HCT116 (cell line): ENCODE measurements at regions not wholly inside any gene's neighbourhood (a gene's known extent, or its start where the extent isn't known, plus 50 kb on each side); places are given as distances from the start of the nearest gene placed in this dataset.

Source experiments
- ATAC-seq: fragments of 200-7000 bp; cut with Tn5 transposase; 2 replicates; pipeline ENCODE4 v1.9.1; 2020; ENCODE audit warnings: mild to moderate bottlenecking, moderate library complexity
- BruUV-seq: library from RNA; stranded (reverse); fragments of 400-500 nt; replicated peaks from 2 replicates; lab custom pipeline; 2021; lab: Mats Ljungman, UMichigan
- CTCF ChIA-PET: fragments of 300-600 bp; sonication (Branson Sonifier 250); formaldehyde crosslinking; loops from one replicate; lab custom pipeline; 2021; ENCODE audit warnings: antibody characterized with exemption; lab: Charles Lee
- POLR2A ChIA-PET: fragments of 300-600, 350-600 bp; sonication (Branson Sonifier 250); formaldehyde crosslinking; loops from one replicate; lab custom pipeline; 2021; ENCODE audit warnings: antibody characterized with exemption; lab: Charles Lee
- RAD21 ChIA-PET, 2 experiments: fragments of 300-600 bp; sonication (Branson Sonifier 250); formaldehyde crosslinking; loops; one replicate each; lab custom pipeline; 2023; ENCODE audit warnings: low total read pairs in 2 of 2; ENCODE audit not compliant: uncharacterized antibody in 2 of 2, unreplicated experiment in 2 of 2, low non-redundant PET in 1 of 2; lab: Charles Lee
- DNase-seq: peaks from one replicate; pipeline ENCODE4 v3.0.0-alpha.2; 2010; ENCODE audit warnings: low read depth, low spot score
- H2AFZ ChIP-seq: fragments of 200-600 bp; shearing (Covaris generic), sonication (generic); 2 replicates; pipeline ENCODE4 v1.6.1; 2017; ENCODE audit warnings: low read depth, mixed run types, mixed read lengths, antibody characterized with exemption, low read length; ENCODE audit not compliant: poor library complexity, severe bottlenecking
- H3K27ac ChIP-seq: 2 replicates; pipeline ENCODE4 v1.5.1; 2012; ENCODE audit warnings: low read depth, low read length
- H3K27me3 ChIP-seq: fragments of 200-600 bp; sonication (generic); 2 replicates; pipeline ENCODE4 v1.6.1; 2016; ENCODE audit warnings: mixed run types, low read length, mixed read lengths; ENCODE audit not compliant: insufficient read depth
- H3K36me3 ChIP-seq, 2 experiments: fragments of 200-500 bp in 1 of 2; fragments of 200-600 bp in 1 of 2; sonication (Bioruptor generic) in 1 of 2; sonication (generic) in 1 of 2; 2 replicates each; pipeline versions ENCODE4 v1.5.1 to v1.6.1; 2014 to 2016; ENCODE audit warnings: low read length in 2 of 2, inconsistent platforms in 1 of 2, mixed read lengths in 1 of 2, mixed run types in 1 of 2; ENCODE audit not compliant: insufficient read depth in 2 of 2, control insufficient read depth in 1 of 2
- H3K4me1 ChIP-seq, 2 experiments: fragments of 200-600 bp in 1 of 2; sonication (generic) in 1 of 2; 2 replicates each; pipeline versions ENCODE4 v1.5.1 to v1.6.1; 2012 to 2017; ENCODE audit warnings: low read length in 2 of 2, inconsistent platforms in 1 of 2, mild to moderate bottlenecking in 1 of 2, mixed read lengths in 1 of 2, mixed run types in 1 of 2, moderate library complexity in 1 of 2; ENCODE audit not compliant: insufficient read depth in 2 of 2, control insufficient read depth in 1 of 2
- H3K4me2 ChIP-seq: fragments of 200-600 bp; sonication (generic); 2 replicates; pipeline ENCODE4 v1.6.1; 2017; ENCODE audit warnings: mixed run types, low read length, mixed read lengths
- H3K4me3 ChIP-seq, 2 experiments: fragments of 200-600 bp in 1 of 2; sonication (generic) in 1 of 2; replicated peaks in 1 of 2; 2 replicates each; pipeline ENCODE4 v1.5.1; 2011 to 2016; ENCODE audit warnings: low read length in 2 of 2, control low read depth in 1 of 2, low read depth in 1 of 2, mild to moderate bottlenecking in 1 of 2, mixed read lengths in 1 of 2, mixed run types in 1 of 2
- H3K79me2 ChIP-seq: fragments of 200-600 bp; sonication (generic); 2 replicates; pipeline ENCODE4 v1.6.1; 2017; ENCODE audit warnings: mild to moderate bottlenecking, mixed run types, low read length, moderate library complexity, mixed read lengths; ENCODE audit not compliant: insufficient read depth
- H3K9ac ChIP-seq: fragments of 200-600 bp; sonication (generic); 2 replicates; pipeline ENCODE4 v1.6.1; 2016; ENCODE audit warnings: low read length, mixed read lengths
- H3K9me2 ChIP-seq: fragments of 200-600 bp; sonication (generic), shearing (Covaris generic); 2 replicates; pipeline ENCODE4 v1.6.1; 2017; ENCODE audit warnings: mixed run types, mild to moderate bottlenecking, moderate library complexity; ENCODE audit not compliant: insufficient read depth
- H3K9me3 ChIP-seq, 2 experiments: fragments of 200-500 bp in 1 of 2; fragments of 200-600 bp in 1 of 2; sonication (Bioruptor generic) in 1 of 2; sonication (generic) in 1 of 2; 2 replicates each; pipeline ENCODE4 v1.6.1; 2014 to 2017; ENCODE audit warnings: low read length in 2 of 2, mixed read lengths in 2 of 2, inconsistent platforms in 1 of 2, low read depth in 1 of 2, mild to moderate bottlenecking in 1 of 2, mixed run types in 1 of 2, moderate library complexity in 1 of 2; ENCODE audit not compliant: control insufficient read depth in 1 of 2, insufficient read depth in 1 of 2
- H4K20me1 ChIP-seq: fragments of 200-600 bp; sonication (generic), shearing (Covaris generic); 2 replicates; pipeline ENCODE4 v1.6.1; 2017; ENCODE audit warnings: mixed run types, mild to moderate bottlenecking, moderate library complexity; ENCODE audit not compliant: insufficient read depth
- CBX3 ChIP-seq: IDR thresholded peaks from 2 replicates; pipeline ENCODE4 v1.6.1; 2012; ENCODE audit warnings: low read depth
- ELF1 ChIP-seq: IDR thresholded peaks from 2 replicates; pipeline ENCODE4 v1.6.1; 2012; ENCODE audit warnings: low read depth, borderline replicate concordance
- EZH2 ChIP-seq: fragments of 200-600 bp; sonication (generic); IDR thresholded peaks from 2 replicates; pipeline ENCODE4 v1.6.1; 2017; ENCODE audit warnings: antibody characterized with exemption, mixed run types
- FOSL1 ChIP-seq: IDR thresholded peaks from 2 replicates; pipeline ENCODE4 v1.6.1; 2012; ENCODE audit warnings: low read depth
- JUND ChIP-seq: IDR thresholded peaks from 2 replicates; pipeline ENCODE4 v1.6.1; 2012
- POLR2A ChIP-seq: IDR thresholded peaks from 2 replicates; pipeline ENCODE4 v1.7.0; 2011; ENCODE audit warnings: borderline replicate concordance; ENCODE audit not compliant: insufficient read depth, insufficient read length; ENCODE audit errors: extremely low read depth
- POLR2AphosphoS5 ChIP-seq: IDR thresholded peaks from 2 replicates; pipeline ENCODE4 v1.6.1; 2011; ENCODE audit warnings: mild to moderate bottlenecking, low read depth, low read length, moderate library complexity
- SIN3A ChIP-seq: IDR thresholded peaks from 2 replicates; pipeline ENCODE4 v1.6.1; 2012; ENCODE audit warnings: low read depth
- SP1 ChIP-seq: IDR thresholded peaks from 2 replicates; pipeline ENCODE4 v1.6.1; 2012; ENCODE audit warnings: low read depth
- SRF ChIP-seq: IDR thresholded peaks from 2 replicates; pipeline ENCODE4 v1.6.1; 2012; ENCODE audit warnings: low read depth
- TCF7L2 ChIP-seq: IDR thresholded peaks from 2 replicates; pipeline ENCODE4 v1.7.0; 2011; ENCODE audit warnings: borderline replicate concordance, inconsistent platforms; ENCODE audit not compliant: insufficient read depth, insufficient read length; ENCODE audit errors: extremely low read depth
- YY1 ChIP-seq: IDR thresholded peaks from 2 replicates; pipeline ENCODE4 v1.6.1; 2011; ENCODE audit warnings: low read length, low read depth, moderate library complexity, mild to moderate bottlenecking; ENCODE audit not compliant: insufficient replicate concordance; ENCODE audit errors: extremely low read depth
- ZNF274 ChIP-seq: fragments of 200-500 bp; sonication (Bioruptor generic); IDR thresholded peaks from 2 replicates; pipeline ENCODE4 v1.6.1; 2014; ENCODE audit warnings: mild to moderate bottlenecking, low read depth, low read length, inconsistent platforms
- intact Hi-C: fragments of 100-400 bp; cut with micrococcal nuclease; formaldehyde crosslinking; loops from 2 replicates; pipeline ENCODE4 v1.10.0; 2022
- TF ChIP-seq, protein P1 (sequence below): IDR thresholded peaks from 2 replicates; pipeline ENCODE4 v1.6.1; 2012
- TF ChIP-seq, protein P2 (sequence below): IDR thresholded peaks from 2 replicates; pipeline ENCODE4 v1.6.1; 2012
- TF ChIP-seq, protein P3 (sequence below), 3 experiments: fragments of 200-600 bp in 1 of 3; sonication (generic) in 1 of 3; IDR thresholded peaks in 2 of 3; conservative IDR thresholded peaks in 1 of 3; 2 replicates each; pipeline ENCODE4 v1.5.1; 2012 to 2017; ENCODE audit warnings: low read depth in 2 of 3, low read length in 2 of 3, antibody characterized with exemption in 1 of 3, borderline replicate concordance in 1 of 3, control low read depth in 1 of 3, mild to moderate bottlenecking in 1 of 3, mixed read lengths in 1 of 3, mixed run types in 1 of 3, moderate library complexity in 1 of 3; ENCODE audit not compliant: insufficient read depth in 1 of 3
- TF ChIP-seq, protein P4 (sequence below): IDR thresholded peaks from 2 replicates; pipeline ENCODE4 v1.6.1; 2012; ENCODE audit warnings: low read depth
- TF ChIP-seq, protein P5 (sequence below): IDR thresholded peaks from 2 replicates; pipeline ENCODE4 v1.6.1; 2011; ENCODE audit warnings: mild to moderate bottlenecking, low read length, moderate library complexity; ENCODE audit not compliant: insufficient replicate concordance; ENCODE audit errors: extremely low read depth

DNA sequence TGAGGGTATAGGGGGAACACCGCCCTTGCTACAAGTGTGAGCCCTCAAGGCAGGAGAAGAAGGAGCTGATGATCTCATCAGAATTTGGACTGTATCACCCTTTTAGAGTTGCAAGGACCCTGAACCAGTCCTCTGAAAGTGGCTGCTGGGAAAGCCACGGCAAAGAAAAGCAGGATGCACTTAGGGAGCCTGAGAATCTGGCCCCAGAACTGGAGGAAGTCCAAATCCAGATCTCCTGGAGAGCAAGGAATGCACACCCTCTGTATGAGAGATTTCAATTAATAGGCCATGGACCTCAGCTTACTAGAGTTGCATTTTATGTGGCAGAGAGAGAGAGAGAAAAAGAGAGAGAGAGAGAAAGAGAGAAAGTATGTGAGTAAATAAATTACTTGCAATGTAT lies 662.9 kb downstream of the CCSER2 start:
- H3K9ac ChIP-seq: no peak overlapping the region
- no peak overlapping the region for H3K27ac ChIP-seq
- BruUV-seq: no TSS peak
- H3K36me3 ChIP-seq: no peaks in the 10 kb centered on the region
- DNase-seq (no peak), ATAC-seq (no peak)
- no peaks in the 10 kb centered on the region for H3K4me1 ChIP-seq
- TF ChIP-seq POLR2AphosphoS5: no peak
- TF ChIP-seq YY1: no peak
- TF ChIP-seq CBX3: no peak
- no peak for TF ChIP-seq ZNF274
- no peak for TF ChIP-seq POLR2A
- TF ChIP-seq, protein P1, sequence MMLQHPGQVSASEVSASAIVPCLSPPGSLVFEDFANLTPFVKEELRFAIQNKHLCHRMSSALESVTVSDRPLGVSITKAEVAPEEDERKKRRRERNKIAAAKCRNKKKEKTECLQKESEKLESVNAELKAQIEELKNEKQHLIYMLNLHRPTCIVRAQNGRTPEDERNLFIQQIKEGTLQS: no peak
- TF ChIP-seq SIN3A: no peak
- TF ChIP-seq SRF: no peak
- TF ChIP-seq, protein P2, sequence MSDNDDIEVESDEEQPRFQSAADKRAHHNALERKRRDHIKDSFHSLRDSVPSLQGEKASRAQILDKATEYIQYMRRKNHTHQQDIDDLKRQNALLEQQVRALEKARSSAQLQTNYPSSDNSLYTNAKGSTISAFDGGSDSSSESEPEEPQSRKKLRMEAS: no peak
- TF ChIP-seq FOSL1: no peak
- TF ChIP-seq SP1: no peak
- TF ChIP-seq, protein P3, sequence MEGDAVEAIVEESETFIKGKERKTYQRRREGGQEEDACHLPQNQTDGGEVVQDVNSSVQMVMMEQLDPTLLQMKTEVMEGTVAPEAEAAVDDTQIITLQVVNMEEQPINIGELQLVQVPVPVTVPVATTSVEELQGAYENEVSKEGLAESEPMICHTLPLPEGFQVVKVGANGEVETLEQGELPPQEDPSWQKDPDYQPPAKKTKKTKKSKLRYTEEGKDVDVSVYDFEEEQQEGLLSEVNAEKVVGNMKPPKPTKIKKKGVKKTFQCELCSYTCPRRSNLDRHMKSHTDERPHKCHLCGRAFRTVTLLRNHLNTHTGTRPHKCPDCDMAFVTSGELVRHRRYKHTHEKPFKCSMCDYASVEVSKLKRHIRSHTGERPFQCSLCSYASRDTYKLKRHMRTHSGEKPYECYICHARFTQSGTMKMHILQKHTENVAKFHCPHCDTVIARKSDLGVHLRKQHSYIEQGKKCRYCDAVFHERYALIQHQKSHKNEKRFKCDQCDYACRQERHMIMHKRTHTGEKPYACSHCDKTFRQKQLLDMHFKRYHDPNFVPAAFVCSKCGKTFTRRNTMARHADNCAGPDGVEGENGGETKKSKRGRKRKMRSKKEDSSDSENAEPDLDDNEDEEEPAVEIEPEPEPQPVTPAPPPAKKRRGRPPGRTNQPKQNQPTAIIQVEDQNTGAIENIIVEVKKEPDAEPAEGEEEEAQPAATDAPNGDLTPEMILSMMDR (IDR thresholded peaks at IDR 0.05 in 2 of 3, conservative IDR thresholded peaks at IDR 0.05 in 1 of 3; ENCODE audit: borderline replicate concordance in 1 of 3, insufficient read depth in 1 of 3, low read depth in 2 of 3, low read length in 2 of 3): no peak
- TF ChIP-seq, protein P4, sequence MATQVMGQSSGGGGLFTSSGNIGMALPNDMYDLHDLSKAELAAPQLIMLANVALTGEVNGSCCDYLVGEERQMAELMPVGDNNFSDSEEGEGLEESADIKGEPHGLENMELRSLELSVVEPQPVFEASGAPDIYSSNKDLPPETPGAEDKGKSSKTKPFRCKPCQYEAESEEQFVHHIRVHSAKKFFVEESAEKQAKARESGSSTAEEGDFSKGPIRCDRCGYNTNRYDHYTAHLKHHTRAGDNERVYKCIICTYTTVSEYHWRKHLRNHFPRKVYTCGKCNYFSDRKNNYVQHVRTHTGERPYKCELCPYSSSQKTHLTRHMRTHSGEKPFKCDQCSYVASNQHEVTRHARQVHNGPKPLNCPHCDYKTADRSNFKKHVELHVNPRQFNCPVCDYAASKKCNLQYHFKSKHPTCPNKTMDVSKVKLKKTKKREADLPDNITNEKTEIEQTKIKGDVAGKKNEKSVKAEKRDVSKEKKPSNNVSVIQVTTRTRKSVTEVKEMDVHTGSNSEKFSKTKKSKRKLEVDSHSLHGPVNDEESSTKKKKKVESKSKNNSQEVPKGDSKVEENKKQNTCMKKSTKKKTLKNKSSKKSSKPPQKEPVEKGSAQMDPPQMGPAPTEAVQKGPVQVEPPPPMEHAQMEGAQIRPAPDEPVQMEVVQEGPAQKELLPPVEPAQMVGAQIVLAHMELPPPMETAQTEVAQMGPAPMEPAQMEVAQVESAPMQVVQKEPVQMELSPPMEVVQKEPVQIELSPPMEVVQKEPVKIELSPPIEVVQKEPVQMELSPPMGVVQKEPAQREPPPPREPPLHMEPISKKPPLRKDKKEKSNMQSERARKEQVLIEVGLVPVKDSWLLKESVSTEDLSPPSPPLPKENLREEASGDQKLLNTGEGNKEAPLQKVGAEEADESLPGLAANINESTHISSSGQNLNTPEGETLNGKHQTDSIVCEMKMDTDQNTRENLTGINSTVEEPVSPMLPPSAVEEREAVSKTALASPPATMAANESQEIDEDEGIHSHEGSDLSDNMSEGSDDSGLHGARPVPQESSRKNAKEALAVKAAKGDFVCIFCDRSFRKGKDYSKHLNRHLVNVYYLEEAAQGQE: no peak
- TF ChIP-seq EZH2: no peak
- TF ChIP-seq, protein P5, sequence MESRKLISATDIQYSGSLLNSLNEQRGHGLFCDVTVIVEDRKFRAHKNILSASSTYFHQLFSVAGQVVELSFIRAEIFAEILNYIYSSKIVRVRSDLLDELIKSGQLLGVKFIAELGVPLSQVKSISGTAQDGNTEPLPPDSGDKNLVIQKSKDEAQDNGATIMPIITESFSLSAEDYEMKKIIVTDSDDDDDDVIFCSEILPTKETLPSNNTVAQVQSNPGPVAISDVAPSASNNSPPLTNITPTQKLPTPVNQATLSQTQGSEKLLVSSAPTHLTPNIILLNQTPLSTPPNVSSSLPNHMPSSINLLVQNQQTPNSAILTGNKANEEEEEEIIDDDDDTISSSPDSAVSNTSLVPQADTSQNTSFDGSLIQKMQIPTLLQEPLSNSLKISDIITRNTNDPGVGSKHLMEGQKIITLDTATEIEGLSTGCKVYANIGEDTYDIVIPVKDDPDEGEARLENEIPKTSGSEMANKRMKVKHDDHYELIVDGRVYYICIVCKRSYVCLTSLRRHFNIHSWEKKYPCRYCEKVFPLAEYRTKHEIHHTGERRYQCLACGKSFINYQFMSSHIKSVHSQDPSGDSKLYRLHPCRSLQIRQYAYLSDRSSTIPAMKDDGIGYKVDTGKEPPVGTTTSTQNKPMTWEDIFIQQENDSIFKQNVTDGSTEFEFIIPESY: no peak
- TF ChIP-seq TCF7L2: no peak
- TF ChIP-seq ELF1: no peak
- no peak for TF ChIP-seq JUND
- no peak overlapping the region for H3K4me3 ChIP-seq
- H2AFZ ChIP-seq: no peak overlapping the region
- ChIA-PET RAD21 (no interaction called here), CTCF (no interaction called here), POLR2A (no interaction called here)
- peaks cover 25% of the 10 kb centered on the region for H3K27me3 ChIP-seq
- no peaks in the 10 kb centered on the region for H3K9me2 ChIP-seq
- intact Hi-C loops: no loop called here
- H3K79me2 ChIP-seq: no peaks in the 10 kb centered on the region
- H3K4me2 ChIP-seq: no peak overlapping the region
- no peaks in the 10 kb centered on the region for H3K9me3 ChIP-seq
- H4K20me1 ChIP-seq: no peaks in the 10 kb centered on the region
